ENCODE measurements at regions not wholly inside any gene's neighbourhood (a gene's known extent, or its start where the extent isn't known, plus 50 kb on each side); places are given as distances from the start of the nearest gene placed in this dataset.
A peak's percentile ranks its signal among the peaks of the same experiment; 100 is the strongest.

DNA sequence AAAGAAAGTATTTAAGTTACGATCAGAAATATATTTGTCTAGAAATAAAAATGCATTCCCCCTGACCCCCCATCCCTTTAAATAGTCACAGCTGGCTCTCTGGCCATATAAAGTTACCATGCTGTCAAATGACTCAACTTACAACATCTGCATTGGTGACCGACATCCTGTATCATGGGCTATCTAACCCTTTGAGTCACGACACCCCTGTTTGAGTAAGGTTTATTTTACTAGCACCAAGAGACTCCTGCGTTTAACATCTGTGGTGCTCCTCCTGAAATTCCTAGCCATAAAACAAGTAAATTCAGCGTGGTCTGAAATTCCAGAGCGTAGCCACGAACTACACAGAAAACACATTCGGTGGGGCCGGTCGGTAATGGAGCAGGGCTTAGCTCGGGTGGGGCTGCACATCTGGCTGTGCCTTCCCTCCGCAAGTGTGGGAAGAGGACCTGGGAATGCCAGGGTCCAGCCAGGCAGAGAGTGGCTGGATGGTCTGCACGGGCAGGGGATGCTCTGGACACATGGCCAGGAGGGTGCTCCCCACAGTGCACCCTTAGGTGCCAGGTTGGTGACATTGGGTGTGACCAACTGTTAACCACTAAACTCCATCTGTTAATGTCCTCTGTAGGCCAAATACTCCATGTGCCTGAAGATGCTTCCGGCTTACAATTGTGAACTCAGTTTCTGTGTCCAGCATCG lies 53.0 kb upstream of the CLDN14 start:
- H3K9me3 Mint-ChIP-seq = no peaks in the 10 kb centered on the region
- ATAC-seq = no peak
- H3K27ac Mint-ChIP-seq = no peak overlapping the region
- H3K4me3 Mint-ChIP-seq = no peak overlapping the region
- peaks cover 15% of the 10 kb centered on the region for H3K27me3 Mint-ChIP-seq
- no peaks in the 10 kb centered on the region for H3K4me1 Mint-ChIP-seq
- no peaks in the 10 kb centered on the region for H3K36me3 Mint-ChIP-seq

DNA sequence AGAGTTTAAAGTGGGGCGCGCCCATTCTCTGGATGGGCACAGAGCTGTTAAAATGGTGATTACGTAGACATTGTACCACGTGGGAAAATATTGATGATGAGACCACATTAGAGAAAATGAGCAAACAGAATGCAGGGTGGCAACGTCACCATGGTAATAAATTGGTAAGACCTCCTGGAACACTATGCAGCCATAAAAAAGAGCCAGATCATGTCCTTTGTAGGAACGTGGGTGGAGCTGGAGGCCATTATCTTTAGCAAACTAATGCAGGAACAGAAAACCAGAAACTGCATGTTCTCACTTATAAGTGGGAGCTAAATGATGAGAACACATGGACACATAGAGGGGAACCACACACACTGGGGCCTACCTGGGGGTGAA lies 53.5 kb upstream of the CLDN14 start:
- Mint-ChIP-seq H3K27me3 (peaks cover 14% of the 10 kb centered on the region), H3K4me1 (no peaks in the 10 kb centered on the region), H3K27ac (no peak overlapping the region), H3K36me3 (no peaks in the 10 kb centered on the region), H3K4me3 (no peak overlapping the region), H3K9me3 (no peaks in the 10 kb centered on the region)
- ATAC-seq = no peak

DNA sequence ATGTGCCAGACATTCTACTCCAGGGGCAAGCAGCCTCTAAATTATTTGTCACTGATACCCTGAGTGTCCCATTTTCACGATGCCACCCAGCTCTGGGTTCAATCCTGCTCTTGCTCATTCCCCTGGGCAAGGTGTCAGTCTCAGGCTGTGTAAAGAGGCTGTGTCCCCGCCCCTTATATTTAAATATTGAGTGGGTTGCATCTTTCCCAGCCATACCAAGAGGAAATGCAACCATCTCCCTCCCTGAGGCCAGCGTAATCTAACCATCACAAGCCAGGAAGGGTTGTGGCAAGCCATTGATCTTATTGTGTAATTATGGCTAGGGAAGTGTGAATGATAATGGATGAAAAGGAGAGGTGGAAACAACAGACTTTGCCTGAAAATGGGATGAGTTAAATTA lies 54.7 kb upstream of the CLDN14 start:
- ATAC-seq = no peak
- no peaks in the 10 kb centered on the region for H3K9me3 Mint-ChIP-seq
- no peaks in the 10 kb centered on the region for H3K36me3 Mint-ChIP-seq
- H3K27me3 Mint-ChIP-seq = peaks cover 13% of the 10 kb centered on the region
- H3K4me3 Mint-ChIP-seq = no peak overlapping the region
- no peaks in the 10 kb centered on the region for H3K4me1 Mint-ChIP-seq
- no peak overlapping the region for H3K27ac Mint-ChIP-seq

DNA sequence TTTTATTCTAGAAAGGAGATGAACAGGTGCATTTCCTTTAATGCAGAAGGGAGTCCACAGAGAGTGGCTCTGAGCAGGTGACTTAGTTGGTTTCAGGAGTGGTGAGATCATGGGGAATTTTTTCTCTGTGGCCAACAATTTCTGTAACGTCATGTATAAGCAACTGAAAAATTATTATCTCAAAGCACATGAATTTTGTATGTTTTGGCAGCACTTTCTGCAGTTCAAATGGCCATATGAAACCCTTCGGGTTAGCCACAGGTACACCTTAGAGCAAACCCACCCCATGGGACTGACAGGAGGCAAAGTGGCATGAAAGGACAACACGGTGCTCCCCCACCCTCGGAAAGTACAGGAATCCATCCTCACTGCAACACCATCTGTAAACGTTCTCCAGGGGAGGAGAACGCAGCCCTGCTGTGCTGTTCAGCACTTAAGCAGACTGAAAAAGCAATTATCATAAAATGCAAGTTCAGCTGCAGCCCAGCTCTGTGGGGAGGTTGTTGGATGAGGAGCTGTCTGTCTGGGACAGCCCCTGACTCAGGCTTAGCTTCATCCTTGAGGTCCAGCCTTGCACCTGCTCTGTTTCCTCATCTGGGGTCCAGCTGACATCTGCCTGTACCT lies 55.8 kb upstream of the CLDN14 start:
- Mint-ChIP-seq H3K9me3 (no peaks in the 10 kb centered on the region), H3K36me3 (no peaks in the 10 kb centered on the region), H3K4me3 (no peak overlapping the region), H3K4me1 (no peaks in the 10 kb centered on the region), H3K27ac (no peak overlapping the region), H3K27me3 (peaks cover 2% of the 10 kb centered on the region)
- peak; percentile 65 for ATAC-seq

DNA sequence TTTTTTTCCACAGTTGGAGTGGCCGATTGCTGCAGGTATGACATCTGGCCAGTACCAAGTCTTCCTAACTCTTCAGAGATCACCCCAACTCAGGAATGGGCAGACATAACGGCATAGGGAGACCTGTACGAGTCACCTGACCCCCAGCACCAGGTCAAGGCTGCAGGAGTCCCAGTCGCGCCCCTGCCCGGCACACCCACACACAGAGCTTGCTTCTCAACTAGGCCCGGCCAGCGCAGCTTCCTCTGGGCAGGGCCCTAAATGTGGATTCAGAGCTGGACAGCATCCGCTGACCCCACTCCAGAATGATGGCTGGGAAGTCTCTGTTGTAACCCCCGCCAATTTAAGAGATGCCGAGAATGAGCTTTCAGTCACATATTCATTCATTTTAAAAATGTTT lies 58.8 kb upstream of the CLDN14 start:
- H3K9me3 Mint-ChIP-seq = no peaks in the 10 kb centered on the region
- no peaks in the 10 kb centered on the region for H3K4me1 Mint-ChIP-seq
- H3K27me3 Mint-ChIP-seq = peaks cover 7% of the 10 kb centered on the region
- no peak overlapping the region for H3K4me3 Mint-ChIP-seq
- H3K27ac Mint-ChIP-seq = no peak overlapping the region
- ATAC-seq = no peak
- H3K36me3 Mint-ChIP-seq = no peaks in the 10 kb centered on the region

DNA sequence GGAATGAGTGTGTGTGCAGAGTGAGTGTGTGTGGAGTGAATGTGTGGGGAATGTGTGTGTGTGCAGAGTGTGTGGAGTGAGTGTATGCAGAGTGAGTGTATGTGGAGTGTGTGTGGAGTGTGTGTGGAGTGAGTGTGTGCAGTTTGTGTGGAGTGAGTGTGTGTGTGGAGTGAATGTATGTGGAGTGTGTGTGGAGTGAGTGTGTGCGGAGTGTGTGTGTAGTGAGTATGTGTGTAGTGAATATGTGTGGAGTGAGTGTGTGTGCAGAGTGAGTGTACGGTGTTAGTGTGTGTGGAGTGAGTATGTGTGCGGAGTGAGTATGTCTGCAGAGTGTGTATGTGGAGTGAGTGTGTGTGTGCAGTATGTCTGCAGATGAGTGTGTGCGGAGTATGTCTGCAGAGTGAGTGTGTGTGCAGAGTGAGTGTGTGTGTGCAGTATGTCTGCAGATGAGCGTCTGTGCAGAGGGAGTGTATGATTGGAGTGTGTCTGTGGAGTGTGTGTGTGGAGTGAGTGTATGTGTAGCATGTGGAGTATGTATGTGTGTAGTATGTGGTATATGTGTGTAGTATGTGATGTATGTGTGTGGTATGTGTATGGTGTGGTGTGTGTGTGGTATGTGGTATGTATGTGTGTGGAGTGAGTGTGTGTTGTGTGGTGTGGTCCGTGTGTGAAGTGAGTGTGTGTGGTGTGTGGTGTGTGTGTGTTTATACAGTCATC lies 59.7 kb upstream of the CLDN14 start:
- Mint-ChIP-seq H3K9me3 (no peaks in the 10 kb centered on the region), H3K4me1 (no peaks in the 10 kb centered on the region), H3K4me3 (no peak overlapping the region), H3K27ac (no peak overlapping the region), H3K36me3 (no peaks in the 10 kb centered on the region), H3K27me3 (peaks cover 7% of the 10 kb centered on the region)
- no peak for ATAC-seq

DNA sequence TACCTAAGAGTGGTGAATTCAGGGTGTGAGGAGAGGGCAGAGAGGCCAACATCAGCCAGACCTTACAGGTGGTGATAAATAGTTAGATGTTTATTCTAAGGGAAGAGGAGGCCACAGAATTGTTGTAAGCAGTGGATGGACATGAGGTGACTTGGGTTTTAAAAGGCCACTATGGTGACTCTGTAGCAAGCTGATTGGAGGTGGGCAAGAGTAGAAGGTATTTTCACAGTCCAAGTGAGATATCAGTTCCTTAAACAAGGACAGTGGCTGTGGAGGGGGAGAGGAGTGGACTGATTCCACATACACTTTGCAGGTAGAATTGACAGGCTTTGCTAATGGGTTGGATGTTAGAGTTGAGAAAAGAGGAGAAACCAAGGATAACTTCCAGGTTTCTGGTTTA lies 60.8 kb upstream of the CLDN14 start:
- Mint-ChIP-seq H3K4me1 (no peaks in the 10 kb centered on the region), H3K27me3 (peaks cover 7% of the 10 kb centered on the region)
- no peak for ATAC-seq

DNA sequence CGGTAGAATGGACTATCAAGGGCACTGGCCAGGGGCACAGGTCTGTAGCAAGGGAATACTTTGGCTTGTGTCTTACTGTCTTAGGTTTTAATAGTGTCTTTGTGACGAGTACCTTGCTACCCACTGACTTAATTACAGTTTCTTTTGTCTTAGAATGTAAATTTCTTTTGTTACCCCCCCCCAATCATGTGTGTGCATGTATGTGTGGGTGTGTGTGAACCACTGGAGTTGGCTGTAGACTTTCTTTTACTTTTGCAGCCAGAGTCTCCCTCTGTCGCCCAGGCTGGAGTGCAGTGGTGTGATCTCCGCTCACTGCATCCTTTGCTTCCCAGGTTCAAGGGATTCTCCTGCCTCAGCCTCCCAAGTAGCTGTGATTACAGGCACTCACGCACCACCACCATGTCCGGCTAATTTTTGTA lies 61.8 kb upstream of the CLDN14 start:
- Mint-ChIP-seq H3K27me3 (peaks cover 7% of the 10 kb centered on the region), H3K27ac (no peak overlapping the region), H3K9me3 (no peaks in the 10 kb centered on the region), H3K4me1 (no peaks in the 10 kb centered on the region), H3K36me3 (no peaks in the 10 kb centered on the region), H3K4me3 (no peak overlapping the region)
- no peak for ATAC-seq

More for the DNA sequence above, 60.8 kb upstream of the CLDN14 start:
- Mint-ChIP-seq H3K36me3 (no peaks in the 10 kb centered on the region), H3K4me3 (no peak overlapping the region), H3K9me3 (no peaks in the 10 kb centered on the region), H3K27ac (no peak overlapping the region)

DNA sequence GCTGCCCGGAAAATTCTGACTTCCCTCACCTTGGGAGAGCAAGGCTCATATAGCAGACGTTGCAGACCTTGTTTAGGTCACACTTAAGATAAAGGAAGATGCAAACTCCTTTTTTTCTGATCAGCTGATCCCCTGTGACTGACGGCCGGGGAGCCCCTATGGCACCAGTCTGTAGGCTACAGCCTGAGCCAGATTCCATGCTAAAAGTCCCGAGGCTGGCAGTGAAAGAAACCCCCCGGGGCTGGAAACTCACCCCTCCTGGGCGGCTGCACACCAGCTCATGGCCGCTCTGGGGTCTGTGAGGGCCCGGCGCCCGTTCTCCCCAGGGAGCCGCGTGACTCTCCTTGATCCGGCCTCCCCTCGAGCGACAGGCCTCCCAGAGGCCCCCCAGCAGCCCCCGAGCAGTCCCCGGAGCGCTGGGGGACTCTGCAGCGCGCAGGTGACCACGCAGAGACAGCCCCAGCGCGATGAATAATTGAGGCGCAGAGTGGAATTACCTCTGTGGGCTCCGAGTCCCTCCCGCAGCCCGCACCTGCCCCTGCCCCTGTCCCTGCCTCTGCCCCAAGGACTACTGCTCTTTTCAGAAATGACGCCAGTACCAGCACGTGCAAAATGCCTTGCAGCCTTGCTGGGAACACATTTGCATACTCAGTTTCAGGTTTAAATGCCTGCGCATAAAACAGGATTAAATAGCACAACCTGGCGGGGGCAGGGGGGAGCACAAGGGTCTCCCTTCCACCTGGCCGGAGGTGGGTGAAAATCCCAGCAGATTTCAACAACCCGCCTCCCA lies 62.6 kb upstream of the CLDN14 start:
- Mint-ChIP-seq H3K36me3 (no peaks in the 10 kb centered on the region), H3K27me3 (peaks cover 9% of the 10 kb centered on the region), H3K9me3 (no peaks in the 10 kb centered on the region), H3K4me1 (no peaks in the 10 kb centered on the region), H3K27ac (no peak overlapping the region), H3K4me3 (no peak overlapping the region)
- ATAC-seq = peak; percentile 37

DNA sequence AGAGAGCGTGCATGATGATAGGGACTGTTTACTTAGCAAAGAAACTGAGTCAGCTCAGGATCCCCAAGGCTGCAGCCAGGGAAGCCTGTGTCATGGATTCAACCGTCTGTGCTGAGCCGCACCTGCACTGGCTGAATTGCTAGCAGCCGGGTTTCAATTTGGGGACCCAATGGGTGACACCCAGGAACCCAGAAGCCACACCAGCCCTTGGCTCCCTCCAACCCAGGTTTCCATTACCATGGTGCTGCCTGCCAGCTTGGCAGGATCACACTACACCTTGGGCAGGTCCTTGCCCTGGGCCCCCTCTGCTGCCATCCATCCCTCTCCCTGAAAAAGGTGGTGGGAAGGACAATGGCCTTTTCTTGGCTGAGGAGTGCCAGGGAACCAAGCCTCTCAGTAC lies 64.0 kb upstream of the CLDN14 start:
- no peak overlapping the region for H3K4me3 Mint-ChIP-seq
- H3K9me3 Mint-ChIP-seq = no peaks in the 10 kb centered on the region
- no peaks in the 10 kb centered on the region for H3K4me1 Mint-ChIP-seq
- peaks cover 19% of the 10 kb centered on the region for H3K27me3 Mint-ChIP-seq
- H3K27ac Mint-ChIP-seq = no peak overlapping the region
- H3K36me3 Mint-ChIP-seq = no peaks in the 10 kb centered on the region
- no peak for ATAC-seq

DNA sequence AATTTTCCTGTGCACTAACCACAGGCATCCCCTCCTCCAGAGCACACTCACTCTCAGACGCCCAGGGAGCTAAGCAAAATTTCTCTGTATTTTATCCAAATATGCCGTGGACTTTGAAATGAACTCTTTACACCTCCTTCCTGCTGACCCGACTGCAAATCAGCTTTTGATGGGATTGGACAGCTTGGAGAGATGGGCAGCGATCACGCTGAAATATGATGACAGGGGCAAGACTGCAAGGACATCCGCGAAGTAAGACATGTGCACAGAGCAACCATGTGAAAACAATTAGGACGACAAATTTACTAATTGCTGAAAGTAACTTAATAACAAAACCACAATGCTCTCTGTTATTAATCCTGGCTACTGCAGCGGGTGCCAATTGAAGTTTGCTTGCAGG lies 64.6 kb upstream of the CLDN14 start:
- Mint-ChIP-seq H3K9me3 (no peaks in the 10 kb centered on the region), H3K4me3 (no peak overlapping the region), H3K27ac (no peak overlapping the region), H3K4me1 (no peaks in the 10 kb centered on the region), H3K36me3 (no peaks in the 10 kb centered on the region), H3K27me3 (peaks cover 19% of the 10 kb centered on the region)
- ATAC-seq = no peak

DNA sequence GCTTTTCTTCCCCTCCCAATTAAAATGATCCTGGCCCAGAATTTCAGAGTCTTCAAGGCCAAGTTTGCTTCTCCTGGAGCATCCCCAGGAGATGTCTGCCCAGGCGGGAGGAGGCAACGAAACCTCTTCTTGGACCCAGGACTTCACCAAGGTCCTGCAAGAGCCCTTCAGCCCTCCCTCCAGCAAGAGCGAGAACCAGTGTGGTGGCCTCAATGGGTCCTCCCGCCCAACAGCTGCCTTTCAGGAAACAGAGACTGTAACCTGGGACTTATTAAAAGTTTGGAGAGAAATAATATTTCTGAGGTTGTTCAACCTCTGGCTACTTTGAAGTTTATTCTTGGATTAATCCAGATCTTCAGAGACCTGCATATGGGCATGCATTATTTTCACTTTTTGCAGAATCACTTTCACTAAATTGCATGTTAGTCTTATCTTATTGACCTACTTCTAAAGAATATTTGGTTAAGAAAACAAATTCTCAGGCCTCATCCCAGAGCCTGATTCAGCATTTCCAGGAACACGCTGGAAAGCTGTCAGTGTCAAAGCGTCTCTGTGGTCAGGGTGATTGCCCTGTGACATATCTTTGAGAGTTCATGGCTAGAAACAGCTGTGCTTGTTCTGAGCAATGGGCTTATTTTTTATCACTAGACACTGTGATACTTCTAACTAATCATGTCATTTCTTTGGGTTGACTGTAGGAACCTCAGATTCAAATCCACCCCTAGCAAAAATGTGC lies 66.0 kb upstream of the CLDN14 start:
- peaks cover 19% of the 10 kb centered on the region for H3K27me3 Mint-ChIP-seq
- no peak overlapping the region for H3K27ac Mint-ChIP-seq
- H3K9me3 Mint-ChIP-seq = no peaks in the 10 kb centered on the region
- no peak for ATAC-seq
- no peaks in the 10 kb centered on the region for H3K4me1 Mint-ChIP-seq
- no peak overlapping the region for H3K4me3 Mint-ChIP-seq
- no peaks in the 10 kb centered on the region for H3K36me3 Mint-ChIP-seq

DNA sequence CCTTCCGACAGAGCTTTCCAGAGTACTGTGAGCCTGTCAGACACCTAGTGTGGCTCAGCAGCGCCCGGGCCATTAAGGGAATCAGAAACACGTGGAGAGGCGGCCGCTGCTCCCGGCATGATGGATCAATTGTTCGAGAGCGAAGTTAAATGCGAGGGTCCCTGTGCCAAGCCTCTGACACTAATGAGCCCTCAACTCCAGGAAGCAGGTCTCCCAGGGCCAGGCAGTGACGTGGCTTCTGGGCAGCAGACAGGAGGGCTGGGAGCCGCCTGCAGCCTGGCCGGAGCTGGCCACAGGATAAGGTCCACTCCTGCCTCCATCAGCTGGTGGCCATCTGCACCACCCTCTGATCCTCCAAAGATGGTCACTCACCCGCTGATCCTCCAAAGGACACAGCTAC lies 67.5 kb upstream of the CLDN14 start:
- Mint-ChIP-seq H3K27me3 (peaks cover 19% of the 10 kb centered on the region), H3K4me3 (no peak overlapping the region), H3K27ac (no peak overlapping the region), H3K36me3 (no peaks in the 10 kb centered on the region), H3K9me3 (no peaks in the 10 kb centered on the region), H3K4me1 (no peaks in the 10 kb centered on the region)
- no peak for ATAC-seq

DNA sequence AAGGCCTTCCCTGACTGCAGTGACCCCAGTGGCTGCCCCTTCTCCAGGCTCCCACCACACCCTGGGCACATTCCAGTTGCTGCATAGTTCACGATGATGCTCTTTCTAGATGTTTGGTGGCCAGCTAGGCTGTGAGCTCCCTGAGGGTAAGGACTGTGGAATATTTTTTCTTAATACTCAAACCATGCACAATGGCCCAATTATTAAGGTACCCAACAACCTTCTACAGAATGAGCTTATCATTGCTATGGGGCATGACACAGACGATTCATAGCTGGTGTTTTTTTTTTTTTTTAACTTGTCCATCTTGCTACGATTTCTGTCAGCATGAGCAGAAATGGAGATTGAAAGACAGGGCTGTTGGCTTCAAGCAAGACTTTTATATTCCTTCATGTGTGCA lies 68.9 kb upstream of the CLDN14 start:
- no peak for ATAC-seq
- no peaks in the 10 kb centered on the region for H3K36me3 Mint-ChIP-seq

DNA sequence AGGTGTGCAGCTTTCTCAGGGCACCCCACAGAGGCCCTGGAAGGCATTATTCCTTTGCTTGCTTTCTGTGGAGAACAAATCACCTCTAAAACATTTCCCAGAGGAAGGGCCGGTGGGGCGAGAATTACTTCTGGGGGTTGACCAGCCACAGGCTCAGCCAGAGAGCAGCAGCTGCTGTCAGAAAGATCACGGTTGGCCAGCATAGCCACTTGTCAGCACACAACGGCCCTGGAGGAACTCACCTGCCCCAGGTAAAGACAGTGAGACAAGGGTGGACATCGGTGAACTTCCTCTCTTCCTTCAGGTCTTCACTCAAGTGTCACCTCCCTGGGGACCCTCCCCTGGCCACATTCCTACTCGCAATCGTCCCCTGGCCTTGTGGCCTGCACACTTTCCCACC lies 69.5 kb upstream of the CLDN14 start:
- H3K27ac Mint-ChIP-seq = no peak overlapping the region
- H3K4me3 Mint-ChIP-seq = no peak overlapping the region
- H3K27me3 Mint-ChIP-seq = peaks cover 12% of the 10 kb centered on the region
- no peak for ATAC-seq
- no peaks in the 10 kb centered on the region for H3K9me3 Mint-ChIP-seq
- H3K4me1 Mint-ChIP-seq = no peaks in the 10 kb centered on the region
- H3K36me3 Mint-ChIP-seq = no peaks in the 10 kb centered on the region

More for the DNA sequence above, 68.9 kb upstream of the CLDN14 start:
- Mint-ChIP-seq H3K4me1 (no peaks in the 10 kb centered on the region), H3K27me3 (peaks cover 12% of the 10 kb centered on the region), H3K27ac (no peak overlapping the region), H3K4me3 (no peak overlapping the region), H3K9me3 (no peaks in the 10 kb centered on the region)

All from stimulated activated memory B cell treated with anti-CD40 and anti-IgM and Interleukin-4, amounts not matched to agents 10 μg/mL and 1 μg/mL and 100 μg/mL, for 72 hours (primary cell).